ENCODE measurements at regions not wholly inside any gene's neighbourhood (a gene's known extent, or its start where the extent isn't known, plus 50 kb on each side); places are given as distances from the start of the nearest gene placed in this dataset.

DNA sequence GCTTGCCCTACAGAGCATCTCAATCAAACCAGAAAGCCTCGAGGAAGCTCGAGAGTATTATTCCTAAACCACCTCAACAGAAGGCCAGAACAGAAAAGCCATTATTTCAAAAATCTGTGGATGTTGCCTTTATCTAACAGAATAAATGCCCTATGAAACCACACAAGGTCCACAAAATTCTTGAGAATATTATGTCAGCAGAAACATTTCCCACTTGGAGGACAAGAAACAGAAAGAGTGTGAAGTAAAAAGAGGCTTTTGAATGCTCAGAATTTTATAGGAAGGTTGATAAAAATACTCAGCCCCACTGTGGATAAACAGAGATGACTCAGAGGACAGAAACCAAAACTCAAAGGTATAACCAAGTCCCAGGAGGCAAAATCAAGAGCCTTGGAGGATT, 146.4 kb upstream of the LRRC7 start:
- WGBS, 2 donors, result 74 to 82% methylated on average over 2 of the region's 2 CpGs
- no peak for DNase-seq
- Histone ChIP-seq H3K4me1 (ENCODE audit: control insufficient read depth in 5 of 5, insufficient read depth in 5 of 5, low read length in 5 of 5) (no peaks in the 10 kb centered on the region), H3K9ac (ENCODE audit: insufficient read depth in 1 of 2, low read length in 2 of 2) (no peak overlapping the region), H3K9me3 (ENCODE audit: control insufficient read depth in 4 of 4, insufficient read depth in 3 of 4, low read length in 3 of 4) (no peaks in the 10 kb centered on the region), H3K27ac (ENCODE audit: low read depth in 1 of 2, low read length in 1 of 2) (no peak overlapping the region), H3K27me3 (ENCODE audit: control insufficient read depth in 3 of 3, insufficient read depth in 3 of 3, low read length in 2 of 3) (no peaks in the 10 kb centered on the region), H3K4me3 (no peak overlapping the region), H3K36me3 (ENCODE audit: control insufficient read depth in 4 of 4, insufficient read depth in 4 of 4, low read length in 4 of 4) (no peaks in the 10 kb centered on the region)
- no peak for ATAC-seq (ENCODE audit: insufficient read depth, low FRiP score)
- TF ChIP-seq, protein P1, sequence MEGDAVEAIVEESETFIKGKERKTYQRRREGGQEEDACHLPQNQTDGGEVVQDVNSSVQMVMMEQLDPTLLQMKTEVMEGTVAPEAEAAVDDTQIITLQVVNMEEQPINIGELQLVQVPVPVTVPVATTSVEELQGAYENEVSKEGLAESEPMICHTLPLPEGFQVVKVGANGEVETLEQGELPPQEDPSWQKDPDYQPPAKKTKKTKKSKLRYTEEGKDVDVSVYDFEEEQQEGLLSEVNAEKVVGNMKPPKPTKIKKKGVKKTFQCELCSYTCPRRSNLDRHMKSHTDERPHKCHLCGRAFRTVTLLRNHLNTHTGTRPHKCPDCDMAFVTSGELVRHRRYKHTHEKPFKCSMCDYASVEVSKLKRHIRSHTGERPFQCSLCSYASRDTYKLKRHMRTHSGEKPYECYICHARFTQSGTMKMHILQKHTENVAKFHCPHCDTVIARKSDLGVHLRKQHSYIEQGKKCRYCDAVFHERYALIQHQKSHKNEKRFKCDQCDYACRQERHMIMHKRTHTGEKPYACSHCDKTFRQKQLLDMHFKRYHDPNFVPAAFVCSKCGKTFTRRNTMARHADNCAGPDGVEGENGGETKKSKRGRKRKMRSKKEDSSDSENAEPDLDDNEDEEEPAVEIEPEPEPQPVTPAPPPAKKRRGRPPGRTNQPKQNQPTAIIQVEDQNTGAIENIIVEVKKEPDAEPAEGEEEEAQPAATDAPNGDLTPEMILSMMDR (IDR thresholded peaks at IDR 0.05; ENCODE audit: control extremely low read depth, extremely low read depth), result no peak

DNA sequence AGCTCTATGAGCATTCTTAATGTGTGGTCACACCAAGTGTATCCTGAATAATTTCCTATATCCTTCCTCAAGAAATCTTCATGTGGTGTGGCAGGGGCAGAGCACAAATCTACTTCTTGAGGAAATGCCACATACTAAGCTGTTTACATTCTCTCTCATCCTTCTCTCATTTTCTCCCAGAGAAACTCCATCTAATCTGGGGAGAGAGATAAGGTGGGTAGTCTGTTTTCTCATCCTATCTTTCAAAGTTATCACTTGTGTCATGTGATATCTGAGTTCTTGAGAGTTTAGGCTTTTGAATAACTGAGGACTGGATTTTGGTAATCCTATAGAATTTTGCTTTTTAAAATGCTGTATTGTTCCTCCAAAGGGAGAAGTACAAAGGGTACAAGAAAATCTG, 141.9 kb upstream of the LRRC7 start:
- TF ChIP-seq, protein P1 (IDR thresholded peaks at IDR 0.05; ENCODE audit: control extremely low read depth, extremely low read depth), result no peak
- Histone ChIP-seq H3K4me1 (ENCODE audit: control insufficient read depth in 5 of 5, insufficient read depth in 5 of 5, low read length in 5 of 5) (no peaks in the 10 kb centered on the region), H3K27ac (ENCODE audit: low read depth in 1 of 2, low read length in 1 of 2) (no peak overlapping the region), H3K36me3 (ENCODE audit: control insufficient read depth in 4 of 4, insufficient read depth in 4 of 4, low read length in 4 of 4) (no peaks in the 10 kb centered on the region), H3K9me3 (ENCODE audit: control insufficient read depth in 4 of 4, insufficient read depth in 3 of 4, low read length in 3 of 4) (no peaks in the 10 kb centered on the region), H3K4me3 (no peak overlapping the region), H3K27me3 (ENCODE audit: control insufficient read depth in 3 of 3, insufficient read depth in 3 of 3, low read length in 2 of 3) (no peaks in the 10 kb centered on the region), H3K9ac (ENCODE audit: insufficient read depth in 1 of 2, low read length in 2 of 2) (no peak overlapping the region)
- DNase-seq (no peak), ATAC-seq (ENCODE audit: insufficient read depth, low FRiP score) (no peak)

DNA sequence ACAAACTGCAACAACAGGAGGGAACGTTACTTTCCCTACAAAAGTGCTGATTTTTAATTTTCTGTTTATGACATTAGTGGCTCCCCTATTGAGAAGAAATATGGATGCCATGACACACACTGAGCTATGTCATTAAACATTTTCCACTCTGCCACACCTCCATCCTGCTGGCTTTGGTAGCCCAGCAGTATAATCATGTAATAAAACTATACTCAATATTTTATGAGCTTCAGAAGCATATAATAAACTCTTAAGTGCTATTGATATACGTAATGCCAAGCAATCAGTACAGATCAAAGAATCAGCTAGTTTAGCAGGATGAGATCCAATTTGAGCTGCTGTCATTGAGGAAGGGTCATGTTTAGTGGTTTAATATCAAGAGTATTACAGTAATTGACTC, 141.3 kb upstream of the LRRC7 start:
- DNase-seq, result no peak
- 65 to 82% methylated on average over 2 of the region's 2 CpGs for WGBS, 2 donors
- TF ChIP-seq, protein P1 (IDR thresholded peaks at IDR 0.05; ENCODE audit: control extremely low read depth, extremely low read depth), result no peak
- no peaks in the 10 kb centered on the region for H3K4me1 ChIP-seq (ENCODE audit: control insufficient read depth in 5 of 5, insufficient read depth in 5 of 5, low read length in 5 of 5)
- H3K27me3 ChIP-seq (ENCODE audit: control insufficient read depth in 3 of 3, insufficient read depth in 3 of 3, low read length in 2 of 3), result no peaks in the 10 kb centered on the region
- H3K9ac ChIP-seq (ENCODE audit: insufficient read depth in 1 of 2, low read length in 2 of 2), result no peak overlapping the region
- H3K36me3 ChIP-seq (ENCODE audit: control insufficient read depth in 4 of 4, insufficient read depth in 4 of 4, low read length in 4 of 4), result no peaks in the 10 kb centered on the region
- H3K4me3 ChIP-seq, result no peak overlapping the region
- no peak overlapping the region for H3K27ac ChIP-seq (ENCODE audit: low read depth in 1 of 2, low read length in 1 of 2)
- no peak for ATAC-seq (ENCODE audit: insufficient read depth, low FRiP score)
- H3K9me3 ChIP-seq (ENCODE audit: control insufficient read depth in 4 of 4, insufficient read depth in 3 of 4, low read length in 3 of 4), result no peaks in the 10 kb centered on the region

DNA sequence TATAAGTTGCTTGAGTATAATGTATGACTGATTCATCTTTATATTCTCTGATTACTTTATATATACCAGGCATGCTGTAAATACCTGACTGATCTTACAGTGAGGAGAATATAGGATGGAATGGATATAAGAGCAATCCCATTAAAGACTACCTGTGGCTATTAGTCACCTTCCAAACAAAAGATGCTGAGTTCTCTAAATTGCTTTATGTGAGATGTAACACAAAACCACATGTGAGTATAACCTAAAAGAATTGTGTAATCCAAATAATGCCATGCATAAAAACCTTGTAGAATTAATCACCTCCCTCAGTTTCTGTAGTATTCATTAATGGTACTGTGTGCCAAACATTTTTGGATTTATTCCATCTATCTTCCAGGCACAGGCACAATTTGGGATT, 134.6 kb upstream of the LRRC7 start:
- H3K36me3 ChIP-seq (ENCODE audit: control insufficient read depth in 4 of 4, insufficient read depth in 4 of 4, low read length in 4 of 4), result no peaks in the 10 kb centered on the region
- ATAC-seq (ENCODE audit: insufficient read depth, low FRiP score) (no peak), DNase-seq (no peak)
- TF ChIP-seq, protein P1 (IDR thresholded peaks at IDR 0.05; ENCODE audit: control extremely low read depth, extremely low read depth), result no peak
- no peak overlapping the region for H3K27ac ChIP-seq (ENCODE audit: low read depth in 1 of 2, low read length in 1 of 2)
- no peaks in the 10 kb centered on the region for H3K4me1 ChIP-seq (ENCODE audit: control insufficient read depth in 5 of 5, insufficient read depth in 5 of 5, low read length in 5 of 5)
- no peaks in the 10 kb centered on the region for H3K27me3 ChIP-seq (ENCODE audit: control insufficient read depth in 3 of 3, insufficient read depth in 3 of 3, low read length in 2 of 3)
- H3K4me3 ChIP-seq, result no peak overlapping the region
- no peaks in the 10 kb centered on the region for H3K9me3 ChIP-seq (ENCODE audit: control insufficient read depth in 4 of 4, insufficient read depth in 3 of 4, low read length in 3 of 4)
- H3K9ac ChIP-seq (ENCODE audit: insufficient read depth in 1 of 2, low read length in 2 of 2), result no peak overlapping the region
